ENCODE measurements at regions not wholly inside any gene's neighbourhood (a gene's known extent, or its start where the extent isn't known, plus 50 kb on each side); places are given as distances from the start of the nearest gene placed in this dataset.
"Not testable (repeated sequence)": the region's sequence is repeated elsewhere in the genome, so short reads cannot be mapped to it uniquely, and the experiment has no call there.

DNA sequence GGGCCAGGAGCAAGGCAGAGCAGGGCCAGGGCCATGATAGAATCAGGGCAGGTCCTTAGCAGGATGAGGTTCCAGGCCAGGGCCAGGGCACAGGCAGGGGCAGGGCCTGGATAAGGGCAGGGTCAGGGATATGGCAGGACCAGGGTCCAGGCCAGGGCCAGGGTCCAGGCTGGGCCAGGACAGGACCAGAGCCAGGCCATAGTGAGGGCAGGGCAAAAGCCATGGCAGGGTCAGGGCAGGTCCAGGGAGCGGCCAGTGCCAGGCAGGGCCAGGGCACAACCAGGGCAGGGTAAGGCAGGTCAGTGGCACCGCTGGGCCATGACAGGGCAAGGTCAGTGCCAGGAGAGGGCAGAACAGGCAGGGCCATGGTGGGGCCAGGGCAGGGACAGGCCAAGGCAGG, 152.2 kb downstream of the LIPI start:
- Histone ChIP-seq H3K9ac (ENCODE audit: low read length) (no peak overlapping the region), H3K9me3 (ENCODE audit: low read length) (no peaks in the 10 kb centered on the region), H3K79me2 (replicated peaks; ENCODE audit: insufficient read depth, low read length) (no peaks in the 10 kb centered on the region)

DNA sequence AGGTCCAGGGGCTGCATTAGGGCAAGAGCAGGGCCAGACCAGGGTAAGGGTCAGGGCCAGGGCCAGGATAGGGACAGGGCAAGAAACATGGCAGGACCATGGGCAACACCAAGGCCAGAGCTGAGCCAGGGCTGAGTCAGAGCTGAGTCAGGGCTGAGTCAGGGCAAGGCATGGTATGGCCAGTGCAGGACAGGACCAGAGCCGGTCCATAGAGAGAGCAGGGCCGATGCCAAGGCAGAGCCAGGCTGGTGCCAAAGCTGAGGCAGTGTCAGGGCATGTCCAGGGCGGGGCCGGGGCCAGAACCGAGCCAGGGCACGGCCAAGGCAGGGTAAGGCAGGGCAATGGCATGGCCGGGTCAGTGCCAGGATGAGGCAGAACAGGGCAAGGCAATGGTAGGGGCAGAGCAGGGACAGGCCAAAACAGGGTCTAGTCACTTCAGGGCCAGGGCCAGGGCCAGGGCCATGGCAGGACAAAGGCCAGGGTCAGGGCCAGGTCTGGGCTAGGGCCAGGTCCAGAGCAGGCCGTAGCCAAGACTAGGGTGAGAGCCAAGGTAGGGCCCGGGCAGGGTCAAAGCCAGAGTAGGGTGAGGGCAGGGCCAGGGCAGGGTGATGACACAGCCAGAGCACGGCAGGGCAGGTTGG, 152.8 kb downstream of the LIPI start:
- H2AFZ ChIP-seq (ENCODE audit: low read depth, low read length); H3K4me3 ChIP-seq (ENCODE audit: low read length); H3F3A ChIP-seq (ENCODE audit: insufficient read depth, low read length, poor library complexity, severe bottlenecking); H3K79me2 ChIP-seq (replicated peaks; ENCODE audit: insufficient read depth, low read length); H3K9me3 ChIP-seq (ENCODE audit: low read length); H3K9me2 ChIP-seq (ENCODE audit: insufficient read depth, low read length); H4K20me1 ChIP-seq (ENCODE audit: insufficient read depth); H3K27me3 ChIP-seq (ENCODE audit: insufficient read depth, low read depth, low read length); H3K4me2 ChIP-seq (ENCODE audit: low read length); H3K9ac ChIP-seq (ENCODE audit: low read length); H3K27ac ChIP-seq (ENCODE audit: low read length); H3K36me3 ChIP-seq (ENCODE audit: insufficient read depth, low read length): not testable (repeated sequence)

More for the DNA sequence above, 152.2 kb downstream of the LIPI start:
- H3K9me2 ChIP-seq (ENCODE audit: insufficient read depth, low read length), result no peaks in the 10 kb centered on the region
- H3F3A ChIP-seq (ENCODE audit: insufficient read depth, low read length, poor library complexity, severe bottlenecking), result no peaks in the 10 kb centered on the region
- no peaks in the 10 kb centered on the region for H3K27me3 ChIP-seq (ENCODE audit: insufficient read depth, low read depth, low read length)
- no peaks in the 10 kb centered on the region for H4K20me1 ChIP-seq (ENCODE audit: insufficient read depth)
- no peak overlapping the region for H3K27ac ChIP-seq (ENCODE audit: low read length)
- H3K4me2 ChIP-seq (ENCODE audit: low read length), result no peak overlapping the region
- no peak overlapping the region for H3K4me3 ChIP-seq (ENCODE audit: low read length)
- H2AFZ ChIP-seq (ENCODE audit: low read depth, low read length), result no peak overlapping the region
- no peaks in the 10 kb centered on the region for H3K36me3 ChIP-seq (ENCODE audit: insufficient read depth, low read length)
- TF ChIP-seq EP300 (conservative IDR thresholded peaks at IDR 0.05; ENCODE audit: poor library complexity, severe bottlenecking) (no peak), EZH2 (IDR thresholded peaks at IDR 0.05; ENCODE audit: borderline replicate concordance, insufficient read depth, low read length, poor library complexity, severe bottlenecking) (no peak)

DNA sequence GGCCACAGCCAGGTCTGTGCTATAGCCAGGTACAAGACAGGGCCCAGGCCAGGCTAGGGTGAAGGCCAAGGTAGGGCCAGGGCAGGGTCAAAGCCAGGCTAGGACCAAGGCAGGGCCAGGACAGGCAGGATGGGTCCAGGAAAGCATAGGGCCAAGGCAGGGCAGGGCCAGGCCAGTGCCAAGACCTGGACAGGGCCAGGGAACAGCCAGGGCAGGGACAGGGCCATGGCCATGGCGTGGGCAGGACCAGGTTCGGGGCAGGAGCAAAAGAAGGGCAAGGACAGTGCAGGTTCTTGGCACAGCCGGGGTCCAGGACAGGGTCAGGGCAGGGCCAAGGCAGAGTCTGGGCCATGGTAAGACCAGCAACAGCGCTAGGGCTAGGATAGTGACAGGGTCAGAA, 153.4 kb downstream of the LIPI start:
- no peaks in the 10 kb centered on the region for H4K20me1 ChIP-seq (ENCODE audit: insufficient read depth)
- H3K36me3 ChIP-seq (ENCODE audit: insufficient read depth, low read length), result no peaks in the 10 kb centered on the region
- no peak overlapping the region for H3K4me3 ChIP-seq (ENCODE audit: low read length)
- no peak overlapping the region for H3K4me2 ChIP-seq (ENCODE audit: low read length)
- no peaks in the 10 kb centered on the region for H3K27me3 ChIP-seq (ENCODE audit: insufficient read depth, low read depth, low read length)
- no peak overlapping the region for H2AFZ ChIP-seq (ENCODE audit: low read depth, low read length)
- TF ChIP-seq TAF1 (IDR thresholded peaks at IDR 0.05; ENCODE audit: low read depth) (no peak), RAD21 (conservative IDR thresholded peaks at IDR 0.05) (no peak), SMC3 (conservative IDR thresholded peaks at IDR 0.05; ENCODE audit: poor library complexity) (no peak), MXI1 (conservative IDR thresholded peaks at IDR 0.05; ENCODE audit: poor library complexity, severe bottlenecking) (no peak), POLR2AphosphoS5 (IDR thresholded peaks at IDR 0.05) (no peak), EZH2 (IDR thresholded peaks at IDR 0.05; ENCODE audit: borderline replicate concordance, insufficient read depth, low read length, poor library complexity, severe bottlenecking) (no peak), EP300 (conservative IDR thresholded peaks at IDR 0.05; ENCODE audit: poor library complexity, severe bottlenecking) (no peak)
- TF ChIP-seq, protein P1, sequence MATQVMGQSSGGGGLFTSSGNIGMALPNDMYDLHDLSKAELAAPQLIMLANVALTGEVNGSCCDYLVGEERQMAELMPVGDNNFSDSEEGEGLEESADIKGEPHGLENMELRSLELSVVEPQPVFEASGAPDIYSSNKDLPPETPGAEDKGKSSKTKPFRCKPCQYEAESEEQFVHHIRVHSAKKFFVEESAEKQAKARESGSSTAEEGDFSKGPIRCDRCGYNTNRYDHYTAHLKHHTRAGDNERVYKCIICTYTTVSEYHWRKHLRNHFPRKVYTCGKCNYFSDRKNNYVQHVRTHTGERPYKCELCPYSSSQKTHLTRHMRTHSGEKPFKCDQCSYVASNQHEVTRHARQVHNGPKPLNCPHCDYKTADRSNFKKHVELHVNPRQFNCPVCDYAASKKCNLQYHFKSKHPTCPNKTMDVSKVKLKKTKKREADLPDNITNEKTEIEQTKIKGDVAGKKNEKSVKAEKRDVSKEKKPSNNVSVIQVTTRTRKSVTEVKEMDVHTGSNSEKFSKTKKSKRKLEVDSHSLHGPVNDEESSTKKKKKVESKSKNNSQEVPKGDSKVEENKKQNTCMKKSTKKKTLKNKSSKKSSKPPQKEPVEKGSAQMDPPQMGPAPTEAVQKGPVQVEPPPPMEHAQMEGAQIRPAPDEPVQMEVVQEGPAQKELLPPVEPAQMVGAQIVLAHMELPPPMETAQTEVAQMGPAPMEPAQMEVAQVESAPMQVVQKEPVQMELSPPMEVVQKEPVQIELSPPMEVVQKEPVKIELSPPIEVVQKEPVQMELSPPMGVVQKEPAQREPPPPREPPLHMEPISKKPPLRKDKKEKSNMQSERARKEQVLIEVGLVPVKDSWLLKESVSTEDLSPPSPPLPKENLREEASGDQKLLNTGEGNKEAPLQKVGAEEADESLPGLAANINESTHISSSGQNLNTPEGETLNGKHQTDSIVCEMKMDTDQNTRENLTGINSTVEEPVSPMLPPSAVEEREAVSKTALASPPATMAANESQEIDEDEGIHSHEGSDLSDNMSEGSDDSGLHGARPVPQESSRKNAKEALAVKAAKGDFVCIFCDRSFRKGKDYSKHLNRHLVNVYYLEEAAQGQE (IDR thresholded peaks at IDR 0.05; ENCODE audit: borderline replicate concordance), result no peak
- TF ChIP-seq, protein P2, sequence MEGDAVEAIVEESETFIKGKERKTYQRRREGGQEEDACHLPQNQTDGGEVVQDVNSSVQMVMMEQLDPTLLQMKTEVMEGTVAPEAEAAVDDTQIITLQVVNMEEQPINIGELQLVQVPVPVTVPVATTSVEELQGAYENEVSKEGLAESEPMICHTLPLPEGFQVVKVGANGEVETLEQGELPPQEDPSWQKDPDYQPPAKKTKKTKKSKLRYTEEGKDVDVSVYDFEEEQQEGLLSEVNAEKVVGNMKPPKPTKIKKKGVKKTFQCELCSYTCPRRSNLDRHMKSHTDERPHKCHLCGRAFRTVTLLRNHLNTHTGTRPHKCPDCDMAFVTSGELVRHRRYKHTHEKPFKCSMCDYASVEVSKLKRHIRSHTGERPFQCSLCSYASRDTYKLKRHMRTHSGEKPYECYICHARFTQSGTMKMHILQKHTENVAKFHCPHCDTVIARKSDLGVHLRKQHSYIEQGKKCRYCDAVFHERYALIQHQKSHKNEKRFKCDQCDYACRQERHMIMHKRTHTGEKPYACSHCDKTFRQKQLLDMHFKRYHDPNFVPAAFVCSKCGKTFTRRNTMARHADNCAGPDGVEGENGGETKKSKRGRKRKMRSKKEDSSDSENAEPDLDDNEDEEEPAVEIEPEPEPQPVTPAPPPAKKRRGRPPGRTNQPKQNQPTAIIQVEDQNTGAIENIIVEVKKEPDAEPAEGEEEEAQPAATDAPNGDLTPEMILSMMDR (IDR thresholded peaks at IDR 0.05; ENCODE audit: poor library complexity, severe bottlenecking), result no peak
- no peak overlapping the region for H3K27ac ChIP-seq (ENCODE audit: low read length)
- H3K9ac ChIP-seq (ENCODE audit: low read length), result no peak overlapping the region
- no peaks in the 10 kb centered on the region for H3K9me3 ChIP-seq (ENCODE audit: low read length)
- no peaks in the 10 kb centered on the region for H3F3A ChIP-seq (ENCODE audit: insufficient read depth, low read length, poor library complexity, severe bottlenecking)
- no peaks in the 10 kb centered on the region for H3K79me2 ChIP-seq (replicated peaks; ENCODE audit: insufficient read depth, low read length)
- no peaks in the 10 kb centered on the region for H3K9me2 ChIP-seq (ENCODE audit: insufficient read depth, low read length)

Data from neural cell (in vitro differentiated cells).